C4-2B (cell line): ENCODE measurements at regions not wholly inside any gene's neighbourhood (a gene's known extent, or its start where the extent isn't known, plus 50 kb on each side); places are given as distances from the start of the nearest gene placed in this dataset.
"Not testable (repeated sequence)": the region's sequence is repeated elsewhere in the genome, so short reads cannot be mapped to it uniquely, and the experiment has no call there.

Source experiments
- H3K27ac ChIP-seq: fragments of 450-650 bp; 2 replicates; pipeline ENCODE4 v1.5.1; 2017
- CTCF ChIP-seq: fragments of 450-650 bp; conservative IDR thresholded peaks from 2 replicates; pipeline ENCODE4 v1.5.1; 2017; ENCODE audit warnings: mild to moderate bottlenecking
- ZFX ChIP-seq: fragments of 450-650 bp; IDR thresholded peaks from 2 replicates; pipeline ENCODE4 v1.6.1; 2017

- H3K27ac ChIP-seq: no peak overlapping the region
- TF ChIP-seq ZFX (no peak), CTCF (no peak)
Observed at GRCh38 chr7:120079022-120079421, 194.0 kb upstream of the KCND2 start.

- H3K27ac ChIP-seq: no peak overlapping the region
- TF ChIP-seq ZFX (no peak), CTCF (no peak)
Observed at GRCh38 chr7:120079704-120080103, 193.3 kb upstream of the KCND2 start.

- not testable (repeated sequence) for H3K27ac ChIP-seq
Observed at GRCh38 chr7:120086468-120086867, 186.5 kb upstream of the KCND2 start.

GRCh38 chr7:120089968-120090367 lies 183.0 kb upstream of the KCND2 start:
- TF ChIP-seq ZFX (no peak), CTCF (peak; percentile 69)
- H3K27ac ChIP-seq: no peak overlapping the region

GRCh38 chr7:120091807-120092206 lies 181.2 kb upstream of the KCND2 start:
- H3K27ac ChIP-seq: no peak overlapping the region
- no peak for TF ChIP-seq CTCF
- no peak for TF ChIP-seq ZFX

GRCh38 chr7:120097020-120097419 lies 176.0 kb upstream of the KCND2 start:
- no peak for TF ChIP-seq CTCF
- TF ChIP-seq ZFX: no peak
- H3K27ac ChIP-seq: no peak overlapping the region

GRCh38 chr7:120097774-120098173 lies 175.2 kb upstream of the KCND2 start:
- TF ChIP-seq CTCF (no peak), ZFX (no peak)
- no peak overlapping the region for H3K27ac ChIP-seq

GRCh38 chr7:120108376-120108775 lies 164.6 kb upstream of the KCND2 start:
- TF ChIP-seq ZFX (no peak), CTCF (no peak)

More at GRCh38 chr7:120108376-120108775, 164.6 kb upstream of the KCND2 start:
- no peak overlapping the region for H3K27ac ChIP-seq
